ENCODE measurements at regions not wholly inside any gene's neighbourhood (a gene's known extent, or its start where the extent isn't known, plus 50 kb on each side); places are given as distances from the start of the nearest gene placed in this dataset.

GRCh38 chr4:134537701-134538100 lies 336.1 kb upstream of the PABPC4L start:
- no peak for TF ChIP-seq CTCF (IDR thresholded peaks at IDR 0.05)
- no peak for DNase-seq
- Histone ChIP-seq H3K36me3 (ENCODE audit: insufficient read depth in 1 of 2, low read depth in 1 of 2) (no peaks in the 10 kb centered on the region), H3K4me1 (no peaks in the 10 kb centered on the region), H3K4me3 (no peak overlapping the region), H3K27me3 (ENCODE audit: insufficient read depth in 3 of 3, low read length in 2 of 3) (no peaks in the 10 kb centered on the region), H3K27ac (no peak overlapping the region), H3K9me3 (no peaks in the 10 kb centered on the region)
- intact Hi-C loops (cut with DNase I): no loop called here
- ATAC-seq: no peak

GRCh38 chr4:134533068-134533467 lies 331.5 kb upstream of the PABPC4L start:
- no peaks in the 10 kb centered on the region for H3K9me3 ChIP-seq
- DNase-seq: no peak
- no peaks in the 10 kb centered on the region for H3K4me1 ChIP-seq
- no peak overlapping the region for H3K27ac ChIP-seq
- WGBS, 3 donors: 44 to 51% (median 49%) methylated on average over 3 of the region's 3 CpGs
- H3K4me3 ChIP-seq: no peak overlapping the region
- TF ChIP-seq CTCF (IDR thresholded peaks at IDR 0.05): no peak
- no peak for ATAC-seq
- no peaks in the 10 kb centered on the region for H3K27me3 ChIP-seq (ENCODE audit: insufficient read depth in 3 of 3, low read length in 2 of 3)
- intact Hi-C loops (cut with DNase I): no loop called here
- no peaks in the 10 kb centered on the region for H3K36me3 ChIP-seq (ENCODE audit: insufficient read depth in 1 of 2, low read depth in 1 of 2)

- Histone ChIP-seq H3K27ac (no peak overlapping the region), H3K36me3 (ENCODE audit: insufficient read depth in 1 of 2, low read depth in 1 of 2) (no peaks in the 10 kb centered on the region), H3K9me3 (no peaks in the 10 kb centered on the region), H3K27me3 (ENCODE audit: insufficient read depth in 3 of 3, low read length in 2 of 3) (no peaks in the 10 kb centered on the region), H3K4me3 (no peak overlapping the region), H3K4me1 (no peaks in the 10 kb centered on the region)
- TF ChIP-seq CTCF (IDR thresholded peaks at IDR 0.05): no peak
- ATAC-seq (no peak), DNase-seq (no peak)
- 42 to 55% (median 55%) methylated on average over 1 of the region's 1 CpG for WGBS, 3 donors
- intact Hi-C loops (cut with DNase I): no loop called here
Observed at GRCh38 chr4:134531013-134531412, 329.4 kb upstream of the PABPC4L start.

- H3K4me1 ChIP-seq: no peaks in the 10 kb centered on the region
- H3K27ac ChIP-seq: no peak overlapping the region
- H3K36me3 ChIP-seq (ENCODE audit: insufficient read depth in 1 of 2, low read depth in 1 of 2): no peaks in the 10 kb centered on the region
- 77 to 83% (median 79%) methylated on average over 1 of the region's 1 CpG for WGBS, 3 donors
- no peak for DNase-seq
- no peak for ATAC-seq
- H3K9me3 ChIP-seq: no peaks in the 10 kb centered on the region
- no peaks in the 10 kb centered on the region for H3K27me3 ChIP-seq (ENCODE audit: insufficient read depth in 3 of 3, low read length in 2 of 3)
- H3K4me3 ChIP-seq: no peak overlapping the region
- intact Hi-C loops (cut with DNase I): no loop called here
- TF ChIP-seq CTCF (IDR thresholded peaks at IDR 0.05): no peak
Observed at GRCh38 chr4:134529629-134530028, 328.0 kb upstream of the PABPC4L start.

- Histone ChIP-seq H3K27me3 (ENCODE audit: insufficient read depth in 3 of 3, low read length in 2 of 3) (no peaks in the 10 kb centered on the region), H3K4me3 (no peak overlapping the region), H3K27ac (no peak overlapping the region), H3K4me1 (no peaks in the 10 kb centered on the region), H3K9me3 (no peaks in the 10 kb centered on the region), H3K36me3 (ENCODE audit: insufficient read depth in 1 of 2, low read depth in 1 of 2) (no peaks in the 10 kb centered on the region)
- intact Hi-C loops (cut with DNase I): no loop called here
- WGBS, 3 donors: 46 to 65% (median 48%) methylated on average over 3 of the region's 3 CpGs
- ATAC-seq (no peak), DNase-seq (no peak)
- TF ChIP-seq CTCF (IDR thresholded peaks at IDR 0.05): no peak
Observed at GRCh38 chr4:134518574-134519217, 317.1 kb upstream of the PABPC4L start.
